Colonic mucosa (tissue), 4 donors: ENCODE measurements at regions not wholly inside any gene's neighbourhood (a gene's known extent, or its start where the extent isn't known, plus 50 kb on each side); places are given as distances from the start of the nearest gene placed in this dataset.
"Not testable (repeated sequence)": the region's sequence is repeated elsewhere in the genome, so short reads cannot be mapped to it uniquely, and the experiment has no call there.

Experiments
- DNase-seq: peaks from one replicate; pipeline ENCODE4 v3.0.0-alpha.2; 2020
- H3K27ac ChIP-seq: fragments of 200-600 bp; one replicate; pipeline ENCODE4 v1.8.0; 2021
- H3K27me3 ChIP-seq: fragments of 200-600 bp; one replicate; pipeline ENCODE4 v1.8.0; 2021
- H3K36me3 ChIP-seq: fragments of 200-600 bp; one replicate; pipeline ENCODE4 v1.8.0; 2021
- H3K4me1 ChIP-seq: fragments of 200-600 bp; one replicate; pipeline ENCODE4 v1.8.0; 2021; ENCODE audit warnings: mild to moderate bottlenecking
- H3K4me3 ChIP-seq: fragments of 200-600 bp; one replicate; pipeline ENCODE4 v1.8.0; 2021
- H3K9ac ChIP-seq, 2 donors: one replicate each; pipeline ENCODE4 v1.7.0; 2013; ENCODE audit warnings: control low read depth in 2 of 2, low read depth in 2 of 2, low read length in 2 of 2
- H3K9me3 ChIP-seq: fragments of 200-600 bp; one replicate; pipeline ENCODE4 v1.8.0; 2021
- CTCF ChIP-seq: fragments of 200-600 bp; IDR thresholded peaks from one replicate; pipeline ENCODE4 v1.8.0; 2022; ENCODE audit warnings: antibody characterized with exemption, mild to moderate bottlenecking
- intact Hi-C: fragments of 100-400 bp; cut with DNase I; formaldehyde crosslinking; loops from one replicate; pipeline ENCODE4 v1.14.1; 2022
- donor health status: healthy.
- donor health status: DM: no; HTN: no; CAD: no.
- donor health status: DM: no; HTN: no; CAD: no.

- Histone ChIP-seq H3K9ac (no peak overlapping the region), H3K36me3 (no peaks in the 10 kb centered on the region), H3K4me3 (no peak overlapping the region), H3K9me3 (no peaks in the 10 kb centered on the region), H3K27me3 (no peaks in the 10 kb centered on the region), H3K4me1 (no peaks in the 10 kb centered on the region), H3K27ac (no peak overlapping the region)
- no peak for DNase-seq
- intact Hi-C loops, result no loop called here
- no peak for TF ChIP-seq CTCF
These were observed 275.9 kb upstream of the FRG1 start for GRCh38 chr4:189664693-189665250.

- H3K9me3 ChIP-seq, DNase-seq, H3K27ac ChIP-seq, intact Hi-C loops, H3K9ac ChIP-seq, H3K27me3 ChIP-seq, H3K36me3 ChIP-seq, H3K4me1 ChIP-seq, H3K4me3 ChIP-seq: not testable (repeated sequence)
These were observed 274.9 kb upstream of the FRG1 start for GRCh38 chr4:189665712-189666305.

- intact Hi-C loops, H3K36me3 ChIP-seq, DNase-seq, H3K4me1 ChIP-seq, H3K4me3 ChIP-seq, H3K9ac ChIP-seq, H3K9me3 ChIP-seq, H3K27ac ChIP-seq, H3K27me3 ChIP-seq: not testable (repeated sequence)
These were observed 273.3 kb upstream of the FRG1 start for GRCh38 chr4:189667386-189667785.

GRCh38 chr4:189697675-189698245 is 242.9 kb upstream of the FRG1 start:
- H3K9me3 ChIP-seq, H3K4me1 ChIP-seq, H3K36me3 ChIP-seq, intact Hi-C loops, DNase-seq, H3K27me3 ChIP-seq, H3K27ac ChIP-seq, H3K4me3 ChIP-seq, H3K9ac ChIP-seq: not testable (repeated sequence)

GRCh38 chr4:189703000-189703399 is 237.7 kb upstream of the FRG1 start:
- H3K27ac ChIP-seq, H3K36me3 ChIP-seq, H3K4me1 ChIP-seq, H3K4me3 ChIP-seq, intact Hi-C loops, DNase-seq, H3K9me3 ChIP-seq, H3K9ac ChIP-seq, H3K27me3 ChIP-seq: not testable (repeated sequence)

- H3K36me3 ChIP-seq, DNase-seq, H3K4me3 ChIP-seq, H3K9me3 ChIP-seq, intact Hi-C loops, H3K4me1 ChIP-seq, H3K27me3 ChIP-seq, H3K9ac ChIP-seq, H3K27ac ChIP-seq: not testable (repeated sequence)
These were observed 233.9 kb upstream of the FRG1 start for GRCh38 chr4:189706821-189707220.

GRCh38 chr4:189707227-189707626 is 233.4 kb upstream of the FRG1 start:
- DNase-seq, H3K27ac ChIP-seq, H3K36me3 ChIP-seq, H3K27me3 ChIP-seq, H3K9ac ChIP-seq, intact Hi-C loops, H3K4me3 ChIP-seq, H3K4me1 ChIP-seq, H3K9me3 ChIP-seq: not testable (repeated sequence)

- H3K27ac ChIP-seq, H3K27me3 ChIP-seq, DNase-seq, H3K4me1 ChIP-seq, H3K9ac ChIP-seq, H3K4me3 ChIP-seq, H3K36me3 ChIP-seq, intact Hi-C loops, H3K9me3 ChIP-seq: not testable (repeated sequence)
These were observed 228.7 kb upstream of the FRG1 start for GRCh38 chr4:189711956-189712355.

- DNase-seq, H3K27ac ChIP-seq, H3K4me1 ChIP-seq, H3K27me3 ChIP-seq, H3K9ac ChIP-seq, H3K36me3 ChIP-seq, intact Hi-C loops, H3K9me3 ChIP-seq, H3K4me3 ChIP-seq: not testable (repeated sequence)
These were observed 219.4 kb upstream of the FRG1 start for GRCh38 chr4:189721016-189721993.

- H3K27ac ChIP-seq, H3K9me3 ChIP-seq, H3K4me1 ChIP-seq, H3K27me3 ChIP-seq, H3K36me3 ChIP-seq, intact Hi-C loops, H3K9ac ChIP-seq, H3K4me3 ChIP-seq: not testable (repeated sequence)
- peak; percentile 30 for DNase-seq
These were observed 218.2 kb upstream of the FRG1 start for GRCh38 chr4:189722324-189723003.

GRCh38 chr4:189727982-189728638 is 212.6 kb upstream of the FRG1 start:
- H3K9ac ChIP-seq, H3K27me3 ChIP-seq, intact Hi-C loops, H3K36me3 ChIP-seq, H3K4me3 ChIP-seq, DNase-seq, H3K27ac ChIP-seq, H3K4me1 ChIP-seq, H3K9me3 ChIP-seq: not testable (repeated sequence)
